Spleen (tissue), 11 donors: ENCODE measurements at regions not wholly inside any gene's neighbourhood (a gene's known extent, or its start where the extent isn't known, plus 50 kb on each side); places are given as distances from the start of the nearest gene placed in this dataset.

Experiments
- DNase-seq: peaks from one replicate; pipeline ENCODE4 v3.0.0-alpha.2; 2020
- H3K27ac ChIP-seq, 8 donors: fragments of 200-600 bp; sonication (generic) in 7 of 8; 1 replicate in 4 of 8; 2 replicates in 4 of 8; pipeline versions ENCODE4 v1.5.0 to v1.8.0; 2016 to 2021; ENCODE audit warnings: inconsistent platforms in 4 of 8, mild to moderate bottlenecking in 4 of 8, moderate library complexity in 1 of 8
- H3K27me3 ChIP-seq, 7 donors: fragments of 200-600 bp; sonication (generic) in 6 of 7; replicated peaks in 1 of 7; 1 replicate in 4 of 7; 2 replicates in 3 of 7; pipeline versions ENCODE4 v1.5.0 to v1.8.0; 2016 to 2021; ENCODE audit warnings: inconsistent platforms in 3 of 7, mild to moderate bottlenecking in 1 of 7
- H3K36me3 ChIP-seq, 6 donors: fragments of 200-600 bp; sonication (generic) in 5 of 6; 1 replicate in 4 of 6; 2 replicates in 2 of 6; pipeline versions ENCODE4 v1.5.0 to v1.8.0; 2016 to 2021; ENCODE audit warnings: inconsistent platforms in 2 of 6
- H3K4me1 ChIP-seq, 6 donors: fragments of 200-600 bp; sonication (generic) in 5 of 6; 1 replicate in 3 of 6; 2 replicates in 3 of 6; pipeline versions ENCODE4 v1.5.0 to v1.8.0; 2016 to 2021; ENCODE audit warnings: inconsistent platforms in 3 of 6
- H3K4me3 ChIP-seq, 8 donors: fragments of 200-600 bp; sonication (generic) in 7 of 8; 1 replicate in 4 of 8; 2 replicates in 4 of 8; pipeline versions ENCODE4 v1.5.0 to v1.8.0; 2016 to 2021; ENCODE audit warnings: inconsistent platforms in 4 of 8, mild to moderate bottlenecking in 4 of 8, moderate library complexity in 2 of 8
- H3K9me3 ChIP-seq, 8 donors: fragments of 200-600 bp; sonication (generic) in 7 of 8; 1 replicate in 4 of 8; 2 replicates in 4 of 8; pipeline versions ENCODE4 v1.5.0 to v1.8.0; 2016 to 2021; ENCODE audit warnings: inconsistent platforms in 4 of 8
- POLR2A ChIP-seq, 3 donors: fragments of 450-650 bp; IDR thresholded peaks; one replicate each; pipeline ENCODE4 v1.5.1; 2017; ENCODE audit warnings: antibody characterized with exemption in 3 of 3, mild to moderate bottlenecking in 1 of 3
- POLR2AphosphoS5 ChIP-seq, 3 donors: sonication (generic); formaldehyde crosslinking; IDR thresholded peaks; one replicate each; pipeline ENCODE4 v1.5.1; 2017; ENCODE audit warnings: antibody characterized with exemption in 3 of 3
- WGBS, 5 donors: extraction: QIAGEN DNeasy Blood & Tissue Kit in 3 of 5; methylation state at CpG; one replicate each; pipeline versions ENCODE4 v1.1.5 to v1.1.7; 2013 to 2018; 5-methylcytosine and 5-hydroxymethylcytosine counted together
- intact Hi-C: fragments of 100-400 bp; cut with DNase I; formaldehyde crosslinking; loops from one replicate; pipeline ENCODE4 v1.15.0; 2023; ENCODE audit warnings: low total_unique reads
- TF ChIP-seq, protein P1 (sequence below), 11 experiments: fragments of 200-600 bp in 7 of 11; fragments of 450-650 bp in 4 of 11; sonication (generic) in 4 of 11; IDR thresholded peaks in 8 of 11; conservative IDR thresholded peaks in 3 of 11; 1 replicate in 7 of 11; 2 replicates in 4 of 11; pipeline versions ENCODE4 v1.4.0 to v1.8.0; 2016 to 2021; ENCODE audit warnings: antibody characterized with exemption in 11 of 11, inconsistent platforms in 4 of 11, mild to moderate bottlenecking in 1 of 11
- donor health status: healthy with polysubstance abuse.
- donor health status: DM: no; HTN: no; CAD: no; lungs with moderate emphysema.
- donor health status: DM: no; HTN: no; CAD: no.
- donor health status: Bipolar disorder and iron deficiency.
- donor health status: healthy.
- donor health status: DM: no; HTN: no; CAD: no.
- donor health status: DM: yes; HTN: yes; CAD: no.

- H3K9me3 ChIP-seq, result peaks cover 0 to 4% (median 0%) of the 10 kb centered on the region in 8 donors
- H3K4me3 ChIP-seq, result no peak overlapping the region
- DNase-seq, result no peak
- H3K27me3 ChIP-seq, result peaks cover 0 to 8% (median 0%) of the 10 kb centered on the region in 7 donors
- intact Hi-C loops, result no loop called here
- H3K36me3 ChIP-seq, result no peaks in the 10 kb centered on the region
- TF ChIP-seq, protein P1, sequence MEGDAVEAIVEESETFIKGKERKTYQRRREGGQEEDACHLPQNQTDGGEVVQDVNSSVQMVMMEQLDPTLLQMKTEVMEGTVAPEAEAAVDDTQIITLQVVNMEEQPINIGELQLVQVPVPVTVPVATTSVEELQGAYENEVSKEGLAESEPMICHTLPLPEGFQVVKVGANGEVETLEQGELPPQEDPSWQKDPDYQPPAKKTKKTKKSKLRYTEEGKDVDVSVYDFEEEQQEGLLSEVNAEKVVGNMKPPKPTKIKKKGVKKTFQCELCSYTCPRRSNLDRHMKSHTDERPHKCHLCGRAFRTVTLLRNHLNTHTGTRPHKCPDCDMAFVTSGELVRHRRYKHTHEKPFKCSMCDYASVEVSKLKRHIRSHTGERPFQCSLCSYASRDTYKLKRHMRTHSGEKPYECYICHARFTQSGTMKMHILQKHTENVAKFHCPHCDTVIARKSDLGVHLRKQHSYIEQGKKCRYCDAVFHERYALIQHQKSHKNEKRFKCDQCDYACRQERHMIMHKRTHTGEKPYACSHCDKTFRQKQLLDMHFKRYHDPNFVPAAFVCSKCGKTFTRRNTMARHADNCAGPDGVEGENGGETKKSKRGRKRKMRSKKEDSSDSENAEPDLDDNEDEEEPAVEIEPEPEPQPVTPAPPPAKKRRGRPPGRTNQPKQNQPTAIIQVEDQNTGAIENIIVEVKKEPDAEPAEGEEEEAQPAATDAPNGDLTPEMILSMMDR (IDR thresholded peaks at IDR 0.05 in 8 of 11, conservative IDR thresholded peaks at IDR 0.05 in 3 of 11), result no peak
- TF ChIP-seq POLR2AphosphoS5 (IDR thresholded peaks at IDR 0.05) (no peak), POLR2A (IDR thresholded peaks at IDR 0.05) (no peak)
- no peaks in the 10 kb centered on the region for H3K4me1 ChIP-seq
- H3K27ac ChIP-seq, result no peak overlapping the region
Observed at GRCh38 chr5:38207343-38207742, 51.0 kb upstream of the EGFLAM start.

GRCh38 chr5:38202741-38203140, 55.6 kb upstream of the EGFLAM start:
- TF ChIP-seq, protein P1 (IDR thresholded peaks at IDR 0.05 in 8 of 11, conservative IDR thresholded peaks at IDR 0.05 in 3 of 11), result no peak
- no peak for TF ChIP-seq POLR2A (IDR thresholded peaks at IDR 0.05)
- no peak for TF ChIP-seq POLR2AphosphoS5 (IDR thresholded peaks at IDR 0.05)
- Histone ChIP-seq H3K4me3 (no peak overlapping the region), H3K27me3 (peaks cover 0 to 5% (median 0%) of the 10 kb centered on the region in 7 donors), H3K9me3 (no peaks in the 10 kb centered on the region), H3K4me1 (no peaks in the 10 kb centered on the region), H3K27ac (no peak overlapping the region), H3K36me3 (no peaks in the 10 kb centered on the region)
- WGBS, 5 donors, result 86 to 90% (median 86%) methylated on average over 4 of the region's 4 CpGs
- intact Hi-C loops, result no loop called here
- DNase-seq, result no peak

DNA sequence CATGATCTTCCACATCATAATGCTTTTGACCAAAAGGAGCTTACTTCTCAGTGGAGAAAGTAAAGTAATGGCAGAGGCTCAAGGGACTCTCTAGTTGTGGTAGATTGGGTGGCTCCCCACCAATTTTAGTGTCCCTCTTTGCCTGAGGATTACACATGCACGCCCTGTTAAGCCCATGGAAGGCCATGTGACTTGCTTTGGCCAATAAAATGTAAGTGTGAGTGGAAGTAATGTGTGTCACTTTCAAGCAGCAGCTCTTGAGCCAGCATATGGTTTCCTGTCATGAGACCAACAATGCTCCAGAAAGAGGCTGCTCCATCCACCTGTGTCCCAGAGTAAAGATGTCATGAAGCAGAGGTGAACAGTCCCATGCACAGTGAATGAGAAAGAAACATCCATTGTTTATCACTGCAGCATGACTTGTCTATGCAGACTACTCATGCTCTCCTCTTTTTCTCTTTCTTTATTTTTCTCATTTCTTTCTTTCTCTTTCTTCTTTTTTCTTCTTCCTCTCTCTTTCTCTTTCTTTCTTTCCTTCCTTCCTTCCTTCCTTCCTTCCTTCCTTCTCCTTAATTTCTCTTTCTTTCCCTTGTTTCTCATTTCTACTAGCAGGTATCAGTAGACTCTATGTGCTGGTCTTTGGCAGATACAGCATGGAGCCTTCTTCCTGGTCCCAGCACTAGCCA, 57.3 kb upstream of the EGFLAM start:
- H3K27me3 ChIP-seq, result peaks cover 0 to 4% (median 0%) of the 10 kb centered on the region in 7 donors
- H3K36me3 ChIP-seq, result no peaks in the 10 kb centered on the region
- WGBS, 5 donors, result 50 to 86% (median 68%) methylated on average over 1 of the region's 1 CpG
- no peak for DNase-seq
- intact Hi-C loops, result no loop called here
- H3K4me3 ChIP-seq, result no peak overlapping the region
- no peaks in the 10 kb centered on the region for H3K9me3 ChIP-seq
- no peak overlapping the region for H3K27ac ChIP-seq
- TF ChIP-seq POLR2A (IDR thresholded peaks at IDR 0.05) (no peak), POLR2AphosphoS5 (IDR thresholded peaks at IDR 0.05) (no peak)
- TF ChIP-seq, protein P1 (IDR thresholded peaks at IDR 0.05 in 8 of 11, conservative IDR thresholded peaks at IDR 0.05 in 3 of 11), result no peak
- no peaks in the 10 kb centered on the region for H3K4me1 ChIP-seq

DNA sequence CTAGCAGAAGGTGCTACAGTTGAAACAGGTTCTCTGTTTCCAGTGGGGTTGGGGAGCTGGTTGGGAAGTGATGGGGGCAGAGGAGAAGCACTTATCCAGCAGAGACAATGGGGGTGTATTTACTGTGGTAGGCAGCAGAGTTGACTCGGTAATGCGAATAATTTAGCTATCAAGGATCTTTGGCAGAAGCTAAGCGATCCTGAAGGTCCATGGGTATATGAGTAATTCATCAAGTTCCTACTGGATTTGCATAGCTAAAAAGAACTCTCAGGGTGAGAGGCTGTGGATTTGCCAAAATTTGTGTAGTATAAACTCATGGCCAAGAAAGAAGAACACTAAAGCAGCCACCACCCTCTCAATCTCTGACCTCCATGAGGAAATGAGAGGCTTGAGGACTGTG, 61.2 kb upstream of the EGFLAM start:
- no peaks in the 10 kb centered on the region for H3K36me3 ChIP-seq
- no peak for DNase-seq
- no peak overlapping the region for H3K4me3 ChIP-seq
- H3K4me1 ChIP-seq, result peaks cover 0 to 6% (median 0%) of the 10 kb centered on the region in 6 donors
- peaks cover 0 to 33% (median 4%) of the 10 kb centered on the region in 7 donors for H3K27me3 ChIP-seq
- no peak overlapping the region for H3K27ac ChIP-seq
- intact Hi-C loops, result loop anchor here (10.0 kb wide), 1 partner anchor 782 kb away; no protein-coding TSS in a partner anchor
- H3K9me3 ChIP-seq, result no peaks in the 10 kb centered on the region
- WGBS, 5 donors, result 91 to 99% (median 95%) methylated on average over 3 of the region's 3 CpGs
- TF ChIP-seq POLR2A (IDR thresholded peaks at IDR 0.05) (no peak), POLR2AphosphoS5 (IDR thresholded peaks at IDR 0.05) (no peak)
- TF ChIP-seq, protein P1 (IDR thresholded peaks at IDR 0.05 in 8 of 11, conservative IDR thresholded peaks at IDR 0.05 in 3 of 11), result no peak
